ENCODE measurements at regions not wholly inside any gene's neighbourhood (a gene's known extent, or its start where the extent isn't known, plus 50 kb on each side); places are given as distances from the start of the nearest gene placed in this dataset.

DNA sequence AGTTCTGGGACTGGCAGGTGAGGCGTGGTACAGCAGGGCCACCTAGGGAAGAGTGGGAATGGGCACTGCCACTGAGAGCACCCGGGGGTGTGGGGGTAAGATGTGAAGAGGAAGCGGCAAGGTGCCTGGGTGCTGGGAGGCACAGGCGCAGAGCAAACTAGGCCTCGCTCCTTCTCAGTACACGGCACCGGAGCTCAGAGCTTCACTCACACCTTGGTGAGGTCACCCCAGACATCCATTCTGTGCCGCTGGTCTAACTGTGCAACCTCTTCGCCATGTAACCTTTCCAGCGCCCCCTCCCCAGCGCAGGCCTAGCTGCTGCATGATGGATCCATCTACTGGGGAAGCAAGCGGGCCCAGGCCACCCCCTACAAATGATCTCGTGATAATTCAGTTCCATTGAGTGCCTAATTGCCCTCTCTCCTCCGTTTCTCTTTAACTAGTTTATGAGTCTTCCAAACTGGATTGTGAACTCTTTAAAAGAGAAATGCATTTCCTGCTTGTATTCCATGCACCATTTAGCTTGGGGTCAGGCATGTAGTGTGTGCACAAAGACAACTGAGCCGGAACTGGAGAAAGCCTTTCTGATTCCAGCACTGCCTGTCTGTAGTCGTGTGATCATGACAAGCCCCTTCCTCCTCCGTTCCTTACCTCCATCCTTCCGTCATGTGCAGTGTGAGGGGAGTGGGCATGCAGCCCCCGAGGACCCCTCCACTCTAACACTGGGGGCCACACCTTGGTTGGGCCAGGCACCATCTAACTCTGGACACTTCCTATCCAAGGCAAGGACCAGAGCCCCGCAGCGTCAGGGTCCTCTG is 1475.2 kb downstream of the TBC1D22A start:
- Mint-ChIP-seq H3K27ac (no peak overlapping the region), H3K9me3 (peaks cover 12% of the 10 kb centered on the region), H3K27me3 (ENCODE audit: low read depth) (peaks cover 20% of the 10 kb centered on the region), H3K4me1 (peaks cover 22% of the 10 kb centered on the region), H3K4me3 (no peak overlapping the region), H3K36me3 (ENCODE audit: low read depth) (no peaks in the 10 kb centered on the region)
- TF ChIP-seq, protein P1, sequence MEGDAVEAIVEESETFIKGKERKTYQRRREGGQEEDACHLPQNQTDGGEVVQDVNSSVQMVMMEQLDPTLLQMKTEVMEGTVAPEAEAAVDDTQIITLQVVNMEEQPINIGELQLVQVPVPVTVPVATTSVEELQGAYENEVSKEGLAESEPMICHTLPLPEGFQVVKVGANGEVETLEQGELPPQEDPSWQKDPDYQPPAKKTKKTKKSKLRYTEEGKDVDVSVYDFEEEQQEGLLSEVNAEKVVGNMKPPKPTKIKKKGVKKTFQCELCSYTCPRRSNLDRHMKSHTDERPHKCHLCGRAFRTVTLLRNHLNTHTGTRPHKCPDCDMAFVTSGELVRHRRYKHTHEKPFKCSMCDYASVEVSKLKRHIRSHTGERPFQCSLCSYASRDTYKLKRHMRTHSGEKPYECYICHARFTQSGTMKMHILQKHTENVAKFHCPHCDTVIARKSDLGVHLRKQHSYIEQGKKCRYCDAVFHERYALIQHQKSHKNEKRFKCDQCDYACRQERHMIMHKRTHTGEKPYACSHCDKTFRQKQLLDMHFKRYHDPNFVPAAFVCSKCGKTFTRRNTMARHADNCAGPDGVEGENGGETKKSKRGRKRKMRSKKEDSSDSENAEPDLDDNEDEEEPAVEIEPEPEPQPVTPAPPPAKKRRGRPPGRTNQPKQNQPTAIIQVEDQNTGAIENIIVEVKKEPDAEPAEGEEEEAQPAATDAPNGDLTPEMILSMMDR (IDR thresholded peaks at IDR 0.05; ENCODE audit: unreplicated experiment in 3 of 3): no peak

DNA sequence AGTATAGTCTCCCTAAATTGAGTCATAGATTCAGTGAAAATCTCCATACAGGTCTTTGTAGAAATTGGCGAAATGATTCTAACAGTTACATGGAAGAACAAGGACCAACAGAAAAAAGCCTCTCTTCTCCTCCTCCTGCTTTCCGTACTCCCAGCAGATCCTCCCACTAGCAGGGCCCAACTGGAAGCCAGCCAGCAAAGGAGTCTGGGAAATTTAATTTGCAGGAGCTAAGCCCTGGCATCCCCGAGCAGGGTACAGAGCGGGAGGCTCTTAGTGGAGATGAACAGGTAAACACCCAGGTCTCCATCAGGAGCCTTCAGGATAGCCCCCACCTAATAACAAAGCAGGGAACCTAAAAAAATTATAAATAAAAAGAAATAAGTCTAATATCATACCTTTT is 1473.8 kb downstream of the TBC1D22A start:
- no peaks in the 10 kb centered on the region for H3K36me3 Mint-ChIP-seq (ENCODE audit: low read depth)
- TF ChIP-seq, protein P1 (IDR thresholded peaks at IDR 0.05; ENCODE audit: unreplicated experiment in 3 of 3): no peak
- no peak overlapping the region for H3K27ac Mint-ChIP-seq
- H3K4me3 Mint-ChIP-seq: no peak overlapping the region
- H3K4me1 Mint-ChIP-seq: peaks cover 22% of the 10 kb centered on the region
- H3K9me3 Mint-ChIP-seq: peaks cover 22% of the 10 kb centered on the region
- H3K27me3 Mint-ChIP-seq (ENCODE audit: low read depth): peaks cover 15% of the 10 kb centered on the region

DNA sequence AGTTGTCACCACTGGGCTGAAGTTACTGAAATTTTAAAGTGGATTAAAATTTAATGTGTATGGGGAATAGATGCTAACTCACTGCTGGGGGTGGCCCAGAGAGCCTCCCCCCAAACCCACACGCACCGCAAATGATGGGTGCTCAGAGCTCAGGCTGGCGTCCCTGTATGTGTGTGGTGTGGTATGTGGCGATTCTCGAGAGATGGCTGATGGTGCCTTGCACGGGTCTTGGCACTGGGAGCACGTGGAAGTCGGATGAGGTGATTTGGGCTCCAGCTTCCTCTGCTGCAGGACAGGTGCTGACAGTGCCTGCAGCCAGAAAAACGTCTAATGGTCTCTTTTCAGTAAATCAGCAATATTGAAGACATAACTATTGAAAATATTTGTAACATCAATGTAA is 1473.3 kb downstream of the TBC1D22A start:
- peaks cover 22% of the 10 kb centered on the region for H3K9me3 Mint-ChIP-seq
- no peak overlapping the region for H3K27ac Mint-ChIP-seq
- no peak overlapping the region for H3K4me3 Mint-ChIP-seq
- peaks cover 12% of the 10 kb centered on the region for H3K27me3 Mint-ChIP-seq (ENCODE audit: low read depth)
- H3K4me1 Mint-ChIP-seq: peaks cover 22% of the 10 kb centered on the region
- TF ChIP-seq, protein P1 (IDR thresholded peaks at IDR 0.05; ENCODE audit: unreplicated experiment in 3 of 3): no peak
- H3K36me3 Mint-ChIP-seq (ENCODE audit: low read depth): no peaks in the 10 kb centered on the region

DNA sequence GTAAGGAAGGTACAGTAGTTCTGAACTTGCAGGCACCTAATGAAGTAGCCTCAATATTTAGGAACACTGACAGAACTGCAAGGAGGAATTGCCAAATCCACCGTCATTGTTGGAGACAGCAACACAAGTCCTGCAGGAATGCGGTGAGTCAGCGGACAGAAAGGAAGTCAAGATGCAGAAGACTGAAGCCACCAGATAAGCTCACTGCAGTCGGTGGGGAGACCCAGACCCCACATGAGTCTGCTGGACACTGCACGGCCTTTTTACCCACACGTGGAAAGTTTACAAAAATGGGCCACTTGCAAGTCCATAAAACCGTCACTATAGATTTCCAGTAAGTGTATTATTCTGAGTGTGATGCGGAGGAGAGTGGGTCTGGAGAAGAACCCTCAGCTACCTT is 1471.6 kb downstream of the TBC1D22A start:
- peaks cover 6% of the 10 kb centered on the region for H3K27me3 Mint-ChIP-seq (ENCODE audit: low read depth)
- no peak overlapping the region for H3K4me3 Mint-ChIP-seq
- H3K27ac Mint-ChIP-seq: no peak overlapping the region
- H3K9me3 Mint-ChIP-seq: peaks cover 28% of the 10 kb centered on the region
- no peaks in the 10 kb centered on the region for H3K36me3 Mint-ChIP-seq (ENCODE audit: low read depth)
- peaks cover 6% of the 10 kb centered on the region for H3K4me1 Mint-ChIP-seq
- TF ChIP-seq, protein P1 (IDR thresholded peaks at IDR 0.05; ENCODE audit: unreplicated experiment in 3 of 3): no peak

DNA sequence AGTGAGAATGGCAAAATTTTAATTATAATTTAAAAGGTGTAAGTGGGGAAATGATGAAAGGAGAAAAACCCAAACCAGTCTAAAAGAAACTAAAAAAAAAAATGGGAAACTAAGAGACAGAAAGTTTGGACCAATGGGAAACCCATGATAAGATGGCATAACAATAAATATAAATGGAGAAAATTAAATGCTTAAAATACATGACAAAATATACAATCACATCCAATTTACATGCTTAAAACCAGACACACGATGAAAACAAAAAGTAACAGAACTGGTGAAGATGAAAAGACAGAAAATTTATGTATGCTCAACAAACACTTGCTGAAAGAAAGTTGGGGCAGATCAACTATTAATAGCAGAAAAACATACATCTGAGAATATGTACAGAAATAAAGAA is 1471.1 kb downstream of the TBC1D22A start:
- H3K36me3 Mint-ChIP-seq (ENCODE audit: low read depth): no peaks in the 10 kb centered on the region
- peaks cover 10% of the 10 kb centered on the region for H3K27me3 Mint-ChIP-seq (ENCODE audit: low read depth)
- H3K4me3 Mint-ChIP-seq: no peak overlapping the region
- TF ChIP-seq, protein P1 (IDR thresholded peaks at IDR 0.05; ENCODE audit: unreplicated experiment in 3 of 3): no peak
- no peak overlapping the region for H3K27ac Mint-ChIP-seq
- H3K4me1 Mint-ChIP-seq: peaks cover 1% of the 10 kb centered on the region
- peaks cover 31% of the 10 kb centered on the region for H3K9me3 Mint-ChIP-seq

DNA sequence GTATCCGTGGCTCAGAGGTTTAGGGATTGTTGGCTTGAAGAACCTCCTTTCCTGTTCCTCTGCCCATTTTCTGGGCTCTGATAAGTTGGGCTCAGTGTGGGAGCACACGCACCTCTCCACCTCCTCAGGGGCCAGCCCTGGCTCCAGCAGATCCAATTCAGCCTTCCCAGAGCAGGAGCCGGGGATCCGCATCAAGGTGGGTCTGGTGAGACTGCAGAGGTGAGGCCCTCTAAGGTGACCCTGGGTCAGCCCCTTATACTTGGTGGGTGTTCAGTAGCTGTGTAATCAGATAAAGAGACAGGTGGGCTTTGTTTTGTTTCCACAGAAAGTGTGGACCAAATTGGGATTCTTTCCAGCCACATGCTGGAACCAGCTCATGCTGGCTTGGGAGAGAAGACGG is 1466.0 kb downstream of the TBC1D22A start:
- TF ChIP-seq, protein P1 (IDR thresholded peaks at IDR 0.05; ENCODE audit: unreplicated experiment in 3 of 3): no peak
- Mint-ChIP-seq H3K27ac (no peak overlapping the region), H3K9me3 (peaks cover 22% of the 10 kb centered on the region), H3K4me1 (no peaks in the 10 kb centered on the region), H3K27me3 (ENCODE audit: low read depth) (peaks cover 18% of the 10 kb centered on the region), H3K36me3 (ENCODE audit: low read depth) (no peaks in the 10 kb centered on the region), H3K4me3 (no peak overlapping the region)

All from nephron (organoid).